Inferior parietal cortex (tissue), 1 donor: ENCODE measurements at regions not wholly inside any gene's neighbourhood (a gene's known extent, or its start where the extent isn't known, plus 50 kb on each side); places are given as distances from the start of the nearest gene placed in this dataset.

ENCODE experiments used
- DNase-seq: peaks from one replicate; pipeline ENCODE4 v3.0.0-alpha.2; 2016; ENCODE audit errors: extremely low spot score

- peak; percentile 95 for DNase-seq
These were observed 53.8 kb downstream of the IER5 start for GRCh38 chr1:181142096-181142958.

DNA sequence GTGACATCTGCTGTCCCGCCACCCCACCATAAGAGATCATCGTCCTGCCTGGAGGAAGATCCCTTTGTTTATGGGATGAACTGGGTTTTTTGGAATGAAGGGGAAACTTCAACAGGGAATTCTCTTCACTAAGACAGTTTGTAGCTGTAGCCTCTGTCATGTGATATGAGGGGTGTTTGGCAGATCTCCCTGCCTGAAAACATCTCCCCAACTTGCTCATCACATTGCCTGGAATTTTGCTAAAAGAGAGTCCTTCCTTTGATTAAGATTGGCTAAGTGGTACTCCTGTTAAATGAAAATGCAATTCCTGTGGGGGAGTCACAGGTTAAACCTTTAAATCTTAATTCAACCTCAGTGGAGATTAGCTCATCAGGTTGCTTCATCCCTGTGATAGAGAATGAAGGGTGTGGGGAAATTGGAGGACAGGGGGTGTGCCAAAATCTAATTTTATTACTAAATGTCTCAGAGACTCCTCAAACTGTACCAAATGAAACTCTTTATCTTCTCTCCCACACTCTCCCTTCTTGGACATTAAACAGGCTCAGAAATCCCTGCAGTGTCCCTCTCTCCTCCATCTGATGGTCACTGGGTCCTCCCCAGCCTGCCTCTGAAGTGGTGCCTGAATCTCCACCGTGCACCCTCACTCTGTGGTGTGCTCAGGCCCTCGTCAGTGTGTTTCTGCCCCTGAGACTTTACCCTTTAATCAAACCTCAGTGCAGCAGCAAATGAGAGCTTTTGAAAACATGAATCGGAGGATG is 54.8 kb downstream of the IER5 start:
- DNase-seq = no peak

GRCh38 chr1:181144238-181144637 is 55.7 kb downstream of the IER5 start:
- DNase-seq = no peak

- DNase-seq = no peak
These were observed 60.1 kb downstream of the IER5 start for GRCh38 chr1:181148636-181149035.

DNA sequence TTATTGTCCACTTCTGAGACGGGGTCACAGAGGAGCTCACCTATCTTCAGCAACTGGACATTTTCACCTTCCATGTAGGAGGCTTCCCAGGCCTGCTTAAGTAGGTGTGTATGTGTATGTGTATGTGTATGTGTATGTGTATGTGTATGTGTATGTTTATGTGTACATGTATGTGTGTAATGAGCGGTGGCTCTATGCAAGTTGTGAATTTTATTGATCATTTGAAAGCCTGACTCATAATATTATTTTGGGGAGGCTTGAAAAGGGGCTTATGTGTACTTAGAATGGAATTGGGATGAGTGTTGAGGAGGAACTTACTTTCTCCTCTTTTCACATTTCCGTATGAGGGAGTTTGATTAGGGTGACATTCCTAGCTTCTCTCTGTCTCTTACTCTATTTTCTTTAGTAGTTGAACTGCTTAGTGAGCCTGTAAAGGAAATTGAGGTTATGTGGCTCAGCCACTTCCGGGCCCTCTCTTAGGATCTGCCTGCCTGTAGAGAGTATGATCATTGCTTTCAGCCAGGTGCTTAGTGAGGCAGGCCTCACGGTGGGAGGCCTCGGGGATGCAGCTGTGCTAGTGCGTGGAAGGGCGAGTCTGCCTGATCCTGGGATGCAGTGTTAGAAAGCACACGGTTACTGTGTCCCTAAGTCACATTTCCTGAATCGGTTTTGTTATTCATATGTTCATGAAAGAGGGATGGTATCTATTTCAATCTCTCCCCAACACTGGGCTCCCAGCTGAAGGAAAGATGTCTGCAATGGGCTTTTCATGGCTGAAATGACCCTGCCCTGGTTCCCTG is 61.0 kb downstream of the IER5 start:
- no peak for DNase-seq

- DNase-seq = no peak
These were observed 61.8 kb downstream of the IER5 start for GRCh38 chr1:181150273-181150672.

DNA sequence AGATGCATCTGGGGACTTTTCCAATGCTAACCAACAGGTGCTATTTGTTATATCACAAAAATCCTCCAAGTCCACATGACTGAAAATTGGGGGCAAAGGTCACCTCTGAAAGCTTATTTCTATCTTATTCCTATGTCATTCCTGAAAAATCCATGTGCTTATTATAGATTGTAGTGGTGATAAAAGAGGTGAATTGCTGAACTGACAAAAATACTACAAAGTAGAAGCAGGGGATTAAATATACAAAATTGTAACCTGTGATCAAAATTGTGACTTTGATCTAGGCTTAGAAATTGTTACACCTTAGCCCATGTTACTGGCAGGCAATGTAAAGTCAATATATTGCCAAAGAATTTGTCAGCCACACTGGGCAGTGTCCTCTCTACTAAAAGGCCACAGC is 62.3 kb downstream of the IER5 start:
- DNase-seq = no peak

- no peak for DNase-seq
These were observed 63.2 kb downstream of the IER5 start for GRCh38 chr1:181151378-181152326.

DNA sequence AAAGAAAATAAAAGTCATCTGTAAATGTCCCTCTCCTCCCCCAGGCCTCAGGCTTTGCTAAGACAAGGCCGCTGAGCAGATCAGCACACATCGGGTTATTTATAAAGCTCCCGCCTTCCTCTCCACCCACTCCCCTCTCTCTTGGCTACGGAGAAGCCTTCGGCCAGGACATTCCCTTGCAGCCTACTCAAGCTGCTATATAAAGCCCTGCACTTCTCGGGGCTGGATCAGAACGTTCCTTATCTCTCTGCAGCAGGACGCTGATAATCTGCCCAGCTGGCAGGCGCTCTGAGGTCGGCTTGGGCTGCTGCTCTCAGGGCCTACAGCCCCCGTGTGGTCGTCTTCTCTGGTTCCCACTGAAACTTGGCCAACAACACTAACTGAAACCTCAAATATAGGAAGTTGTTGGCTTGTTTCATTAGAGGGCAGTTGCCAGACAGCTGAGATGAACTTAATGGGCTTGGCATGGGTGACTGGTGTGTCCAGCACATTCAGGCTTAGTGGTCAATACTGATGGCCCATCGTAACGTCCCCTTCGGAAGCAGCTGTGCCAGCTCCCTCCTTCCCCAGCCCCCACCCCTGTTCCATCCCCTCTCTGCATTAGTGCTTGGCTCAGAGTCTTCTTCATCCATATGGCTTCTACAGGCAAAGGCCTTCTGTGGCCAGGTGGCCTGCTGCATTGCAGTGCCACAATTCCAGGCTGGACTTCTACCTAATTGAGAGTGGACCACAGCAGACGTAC is 64.6 kb downstream of the IER5 start:
- peak; percentile 80 for DNase-seq

DNA sequence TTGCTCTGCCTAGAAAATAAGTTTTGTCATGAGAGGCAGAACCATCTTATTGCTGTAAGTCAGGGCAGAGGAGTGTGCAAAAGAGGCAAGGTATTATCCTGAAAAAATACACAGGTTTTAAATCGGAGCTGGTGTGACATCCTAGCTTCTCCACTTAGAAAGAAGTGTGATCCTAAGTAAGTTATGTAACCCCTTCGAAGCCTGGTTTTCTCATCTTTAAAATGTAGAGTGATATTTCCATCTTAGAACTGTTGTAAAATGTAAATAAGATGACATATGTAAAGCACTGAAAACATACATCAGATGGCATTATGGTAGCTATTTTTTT is 65.1 kb downstream of the IER5 start:
- DNase-seq = peak; percentile 51

- no peak for DNase-seq
These were observed 66.8 kb downstream of the IER5 start for GRCh38 chr1:181155339-181155738.

DNA sequence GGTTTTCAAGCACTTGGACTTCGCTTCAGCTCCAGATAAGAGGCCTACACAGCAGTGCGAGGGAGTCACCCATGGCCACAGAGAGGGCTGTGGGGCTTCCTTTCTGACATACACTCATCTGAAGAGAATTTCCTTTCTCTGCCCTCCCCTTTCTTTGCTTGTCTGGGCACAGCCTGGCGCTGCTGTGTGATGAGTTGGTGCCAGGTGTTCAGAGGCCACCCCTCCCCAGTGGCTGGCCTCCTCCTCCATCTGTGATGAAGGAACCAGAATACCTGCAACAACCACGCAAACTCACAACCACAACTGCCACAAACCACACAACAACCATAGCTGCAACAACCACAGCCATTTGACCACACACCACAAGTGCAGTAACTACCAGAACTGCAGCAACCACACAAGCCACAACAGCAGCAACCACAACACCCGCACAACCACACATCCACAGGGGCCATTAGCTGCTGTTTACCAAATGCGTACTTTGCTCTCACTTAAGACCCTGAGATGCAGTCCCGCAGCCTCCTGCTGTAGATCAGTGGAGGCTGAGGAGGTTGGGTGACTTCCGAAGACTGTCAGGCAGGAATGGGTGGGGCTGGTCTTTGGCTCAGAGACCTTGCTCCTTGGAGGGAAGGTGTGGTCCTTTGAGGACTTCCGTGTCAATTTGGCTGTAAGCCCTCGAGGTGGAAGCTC is 71.1 kb downstream of the IER5 start:
- DNase-seq = no peak

- DNase-seq = no peak
These were observed 71.8 kb downstream of the IER5 start for GRCh38 chr1:181160322-181160721.

DNA sequence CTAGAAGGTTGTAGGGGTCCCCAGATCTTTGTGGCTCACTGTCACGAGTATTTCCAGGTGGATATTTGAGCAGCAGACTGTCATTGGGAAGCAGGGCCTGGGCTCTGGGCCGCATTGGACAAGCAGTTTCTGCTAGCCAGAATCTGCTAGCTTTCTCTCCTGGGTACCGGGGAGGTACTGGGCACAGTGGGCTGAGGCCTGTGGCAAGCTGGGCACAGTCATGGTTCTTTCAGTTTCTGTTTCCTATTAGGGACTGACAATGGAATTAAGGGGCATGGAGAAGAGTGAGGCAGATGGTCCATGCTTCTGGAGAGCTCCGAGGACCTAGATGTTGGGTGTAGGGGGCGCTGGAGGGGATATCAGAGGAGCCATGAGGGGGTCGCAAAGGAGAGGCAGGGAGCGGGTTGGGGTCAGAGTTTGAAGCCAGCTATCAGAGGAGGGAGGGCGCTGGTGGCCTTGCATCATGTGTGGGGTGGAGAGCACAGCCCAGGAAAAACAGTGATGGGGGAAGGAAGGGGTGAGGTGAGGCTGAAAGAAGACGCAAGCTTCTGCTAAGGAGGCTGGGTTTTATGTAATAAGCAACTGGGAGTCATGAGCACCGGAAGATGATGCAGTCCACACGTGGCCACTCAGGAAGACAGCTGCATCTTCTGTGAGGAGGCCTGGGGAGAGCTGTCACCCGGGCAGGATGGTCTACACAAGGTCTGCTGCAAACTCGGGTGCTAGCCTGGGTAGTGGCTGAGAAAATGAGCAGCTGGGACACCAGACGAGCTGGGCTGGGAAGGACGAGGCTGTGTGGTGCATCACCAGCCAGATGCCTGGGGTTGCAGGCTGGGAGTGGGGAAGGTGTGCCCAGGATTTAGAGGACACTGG is 72.7 kb downstream of the IER5 start:
- no peak for DNase-seq

GRCh38 chr1:181163662-181164061 is 75.2 kb downstream of the IER5 start:
- DNase-seq = no peak

GRCh38 chr1:181166377-181167196 is 78.1 kb downstream of the IER5 start:
- DNase-seq = peak; percentile 90

DNA sequence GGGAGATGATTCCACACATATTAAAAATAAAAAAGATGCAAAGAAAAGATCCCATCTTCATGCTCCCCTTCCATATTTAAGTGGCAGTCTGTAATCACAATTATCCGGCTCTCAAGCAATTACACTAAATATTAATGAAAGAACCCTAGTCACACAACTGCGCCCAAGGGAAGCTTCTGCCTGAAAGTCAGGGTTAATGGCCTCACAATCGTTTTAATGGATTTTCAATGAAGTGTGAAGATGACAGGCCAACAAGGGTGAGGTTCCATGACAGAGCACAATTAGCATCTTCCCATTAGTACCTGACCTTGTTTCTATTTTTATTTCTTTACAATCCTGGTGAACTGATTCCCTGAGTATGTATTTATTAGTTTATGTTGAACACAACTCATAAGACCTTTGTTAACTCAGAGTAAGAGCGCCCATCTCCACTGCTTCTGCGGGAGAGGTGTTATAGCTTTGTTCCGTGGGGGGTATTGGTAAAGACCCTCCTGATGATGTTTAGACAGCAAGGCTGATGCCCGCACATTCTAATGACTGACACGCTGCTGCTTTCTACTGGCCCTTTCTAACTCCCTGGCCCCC is 80.9 kb downstream of the IER5 start:
- DNase-seq = no peak

DNA sequence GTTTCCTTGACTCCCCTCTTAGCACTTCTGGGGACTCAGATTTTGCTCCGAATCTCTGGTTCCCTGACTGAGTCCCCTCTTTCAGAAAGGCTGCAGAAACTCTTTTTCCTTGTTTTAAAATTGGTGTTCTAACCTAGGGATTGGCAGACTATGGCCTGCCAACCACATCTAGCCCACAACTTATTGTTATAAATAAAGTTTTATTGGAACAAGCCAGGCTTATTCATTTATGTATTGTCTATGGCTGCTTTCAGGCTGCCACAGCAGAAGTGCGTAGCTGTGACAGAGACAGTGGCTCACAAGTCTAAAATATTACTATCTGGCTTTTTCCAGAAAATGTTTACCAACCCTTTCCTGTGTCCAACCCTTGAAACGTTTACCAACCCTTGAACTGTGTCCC is 81.7 kb downstream of the IER5 start:
- DNase-seq = no peak
